IPS-18c (cell line): ENCODE measurements at regions not wholly inside any gene's neighbourhood (a gene's known extent, or its start where the extent isn't known, plus 50 kb on each side); places are given as distances from the start of the nearest gene placed in this dataset.
"Not testable (repeated sequence)": the region's sequence is repeated elsewhere in the genome, so short reads cannot be mapped to it uniquely, and the experiment has no call there.

ENCODE experiments used
- H3K4me3 ChIP-seq: 2 replicates; pipeline ENCODE4 v1.7.0; 2013; ENCODE audit warnings: low read depth, mild to moderate bottlenecking, low read length, moderate library complexity; ENCODE audit not compliant: insufficient read depth
- H3K9me3 ChIP-seq: one replicate; pipeline ENCODE4 v1.6.1; 2013; ENCODE audit warnings: mild to moderate bottlenecking, low read length, moderate library complexity; ENCODE audit not compliant: control insufficient read depth, insufficient read depth

- H3K9me3 ChIP-seq = peaks cover 7% of the 10 kb centered on the region
- H3K4me3 ChIP-seq = no peak overlapping the region
These were observed 777.2 kb downstream of the UQCRFS1 start for GRCh38 chr19:28435551-28436271.

GRCh38 chr19:28434794-28435193, 778.2 kb downstream of the UQCRFS1 start:
- H3K4me3 ChIP-seq, H3K9me3 ChIP-seq: not testable (repeated sequence)

GRCh38 chr19:28434365-28434764, 778.6 kb downstream of the UQCRFS1 start:
- H3K4me3 ChIP-seq, H3K9me3 ChIP-seq: not testable (repeated sequence)

GRCh38 chr19:28433166-28433565, 779.8 kb downstream of the UQCRFS1 start:
- not testable (repeated sequence) for H3K4me3 ChIP-seq, H3K9me3 ChIP-seq

GRCh38 chr19:28430214-28430613, 782.7 kb downstream of the UQCRFS1 start:
- H3K4me3 ChIP-seq = no peak overlapping the region
- peaks cover 3% of the 10 kb centered on the region for H3K9me3 ChIP-seq

GRCh38 chr19:28429356-28429755, 783.6 kb downstream of the UQCRFS1 start:
- H3K4me3 ChIP-seq = no peak overlapping the region
- H3K9me3 ChIP-seq = no peaks in the 10 kb centered on the region

GRCh38 chr19:28428663-28429348, 784.1 kb downstream of the UQCRFS1 start:
- Histone ChIP-seq H3K4me3 (no peak overlapping the region), H3K9me3 (no peaks in the 10 kb centered on the region)

- no peak overlapping the region for H3K4me3 ChIP-seq
- H3K9me3 ChIP-seq = no peaks in the 10 kb centered on the region
These were observed 785.4 kb downstream of the UQCRFS1 start for GRCh38 chr19:28427376-28428083.

- Histone ChIP-seq H3K4me3 (no peak overlapping the region), H3K9me3 (no peaks in the 10 kb centered on the region)
These were observed 786.2 kb downstream of the UQCRFS1 start for GRCh38 chr19:28426730-28427225.

GRCh38 chr19:28426110-28426729, 786.7 kb downstream of the UQCRFS1 start:
- Histone ChIP-seq H3K4me3 (no peak overlapping the region; the same call in 1 of the 2 replicates), H3K9me3 (no peaks in the 10 kb centered on the region)

- no peaks in the 10 kb centered on the region for H3K9me3 ChIP-seq
- H3K4me3 ChIP-seq = no peak overlapping the region
These were observed 787.7 kb downstream of the UQCRFS1 start for GRCh38 chr19:28425046-28425931.

- H3K9me3 ChIP-seq = no peaks in the 10 kb centered on the region
These were observed 788.3 kb downstream of the UQCRFS1 start for GRCh38 chr19:28424662-28425045.

GRCh38 chr19:28424077-28424476, 788.9 kb downstream of the UQCRFS1 start:
- Histone ChIP-seq H3K9me3 (no peaks in the 10 kb centered on the region), H3K4me3 (no peak overlapping the region)

More at GRCh38 chr19:28424662-28425045, 788.3 kb downstream of the UQCRFS1 start:
- H3K4me3 ChIP-seq = no peak overlapping the region

GRCh38 chr19:28422791-28423650, 789.9 kb downstream of the UQCRFS1 start:
- H3K4me3 ChIP-seq = no peak overlapping the region
- no peaks in the 10 kb centered on the region for H3K9me3 ChIP-seq

- Histone ChIP-seq H3K9me3 (no peaks in the 10 kb centered on the region), H3K4me3 (no peak overlapping the region)
These were observed 790.9 kb downstream of the UQCRFS1 start for GRCh38 chr19:28422046-28422445.
